Testis (tissue), 2 donors: ENCODE measurements at regions not wholly inside any gene's neighbourhood (a gene's known extent, or its start where the extent isn't known, plus 50 kb on each side); places are given as distances from the start of the nearest gene placed in this dataset.
"Not testable (repeated sequence)": the region's sequence is repeated elsewhere in the genome, so short reads cannot be mapped to it uniquely, and the experiment has no call there.

Source experiments
- DNase-seq: peaks from one replicate; pipeline ENCODE4 v3.0.0-alpha.2; 2019
- H3K27ac ChIP-seq, 2 donors: fragments of 200-600 bp; sonication (generic); one replicate each; pipeline ENCODE4 v1.5.1; 2019
- H3K27me3 ChIP-seq: fragments of 200-600 bp; sonication (generic); one replicate; pipeline ENCODE4 v1.5.1; 2019
- H3K36me3 ChIP-seq: fragments of 200-600 bp; sonication (generic); one replicate; pipeline ENCODE4 v1.5.1; 2017; ENCODE audit warnings: low read depth; ENCODE audit errors: missing control alignments
- H3K4me1 ChIP-seq: fragments of 200-600 bp; sonication (generic); one replicate; pipeline ENCODE4 v1.5.1; 2019
- H3K4me3 ChIP-seq, 2 donors: fragments of 200-600 bp; sonication (generic); one replicate each; pipeline ENCODE4 v1.5.1; 2017 to 2019
- H3K9me3 ChIP-seq: fragments of 200-600 bp; sonication (generic); one replicate; pipeline ENCODE4 v1.5.1; 2017
- CTCF ChIP-seq, 3 experiments: fragments of 450-650 bp in 2 of 3; fragments of 200-600 bp in 1 of 3; sonication (generic) in 1 of 3; IDR thresholded peaks; one replicate each; pipeline ENCODE4 v1.5.1; 2016 to 2019; ENCODE audit warnings: antibody characterized with exemption in 3 of 3, mild to moderate bottlenecking in 2 of 3, moderate library complexity in 1 of 3
- POLR2A ChIP-seq: fragments of 450-650 bp; IDR thresholded peaks from one replicate; pipeline ENCODE4 v1.6.1; 2017; ENCODE audit warnings: antibody characterized with exemption, mild to moderate bottlenecking, moderate library complexity
- WGBS, 2 donors: methylation state at CpG; one replicate each; pipeline ENCODE4 v1.1.5; 2018; 5-methylcytosine and 5-hydroxymethylcytosine counted together
- intact Hi-C: fragments of 100-400 bp; cut with DNase I; formaldehyde crosslinking; loops from one replicate; pipeline ENCODE4 v1.15.1; 2023; ENCODE audit warnings: low total_unique reads

- no peak overlapping the region for H3K4me3 ChIP-seq
- no peaks in the 10 kb centered on the region for H3K27me3 ChIP-seq
- no peak overlapping the region for H3K27ac ChIP-seq
- DNase-seq = no peak
- no peaks in the 10 kb centered on the region for H3K4me1 ChIP-seq
- intact Hi-C loops = no loop called here
- H3K36me3 ChIP-seq = no peaks in the 10 kb centered on the region
- WGBS, 2 donors = 87 to 88% methylated on average over 4 of the region's 4 CpGs
- TF ChIP-seq POLR2A = no peak
- no peak for TF ChIP-seq CTCF (IDR thresholded peaks at IDR 0.05)
- H3K9me3 ChIP-seq = no peaks in the 10 kb centered on the region
These were observed 400.2 kb downstream of the CNTN3 start for GRCh38 chr3:74214286-74214685.

GRCh38 chr3:74210739-74211138, 403.7 kb downstream of the CNTN3 start:
- Histone ChIP-seq H3K36me3 (no peaks in the 10 kb centered on the region), H3K9me3 (no peaks in the 10 kb centered on the region), H3K27ac (no peak overlapping the region), H3K4me3 (no peak overlapping the region), H3K27me3 (no peaks in the 10 kb centered on the region), H3K4me1 (no peaks in the 10 kb centered on the region)
- DNase-seq = no peak
- no peak for TF ChIP-seq POLR2A
- intact Hi-C loops = no loop called here

GRCh38 chr3:74200952-74201351, 413.5 kb downstream of the CNTN3 start:
- intact Hi-C loops = no loop called here
- no peaks in the 10 kb centered on the region for H3K27me3 ChIP-seq
- TF ChIP-seq CTCF (IDR thresholded peaks at IDR 0.05) = no peak
- no peak for TF ChIP-seq POLR2A
- no peaks in the 10 kb centered on the region for H3K4me1 ChIP-seq
- no peak overlapping the region for H3K27ac ChIP-seq
- H3K4me3 ChIP-seq = no peak overlapping the region
- H3K36me3 ChIP-seq = no peaks in the 10 kb centered on the region
- no peaks in the 10 kb centered on the region for H3K9me3 ChIP-seq
- DNase-seq = no peak
- WGBS, 2 donors = 83 to 84% methylated on average over 2 of the region's 2 CpGs

GRCh38 chr3:74178664-74179063, 435.8 kb downstream of the CNTN3 start:
- H3K9me3 ChIP-seq, H3K4me1 ChIP-seq, H3K36me3 ChIP-seq, H3K4me3 ChIP-seq, DNase-seq, H3K27ac ChIP-seq, intact Hi-C loops, H3K27me3 ChIP-seq: not testable (repeated sequence)
- WGBS, 2 donors = 84 to 98% methylated on average over 5 of the region's 5 CpGs

- H3K4me3 ChIP-seq = no peak overlapping the region
- H3K9me3 ChIP-seq = no peaks in the 10 kb centered on the region
- H3K27me3 ChIP-seq = no peaks in the 10 kb centered on the region
- intact Hi-C loops = no loop called here
- no peak for DNase-seq
- H3K36me3 ChIP-seq = no peaks in the 10 kb centered on the region
- TF ChIP-seq CTCF (IDR thresholded peaks at IDR 0.05) (no peak), POLR2A (no peak)
- no peak overlapping the region for H3K27ac ChIP-seq
- H3K4me1 ChIP-seq = no peaks in the 10 kb centered on the region
- WGBS, 2 donors = 69 to 72% methylated on average over 2 of the region's 2 CpGs
These were observed 441.4 kb downstream of the CNTN3 start for GRCh38 chr3:74173090-74173489.

GRCh38 chr3:74167926-74168325, 446.5 kb downstream of the CNTN3 start:
- Histone ChIP-seq H3K4me3 (no peak overlapping the region), H3K36me3 (no peaks in the 10 kb centered on the region), H3K27me3 (no peaks in the 10 kb centered on the region), H3K27ac (no peak overlapping the region), H3K4me1 (no peaks in the 10 kb centered on the region), H3K9me3 (no peaks in the 10 kb centered on the region)
- DNase-seq = no peak
- WGBS, 2 donors = 83 to 84% methylated on average over 1 of the region's 1 CpG
- intact Hi-C loops = no loop called here
- no peak for TF ChIP-seq CTCF (IDR thresholded peaks at IDR 0.05)
- no peak for TF ChIP-seq POLR2A
